GM12878 (cell line): ENCODE measurements at regions not wholly inside any gene's neighbourhood (a gene's known extent, or its start where the extent isn't known, plus 50 kb on each side); places are given as distances from the start of the nearest gene placed in this dataset.

Experiments used
- ATAC-seq: fragments of 200-7000 bp; cut with Tn5 transposase; 3 replicates; pipeline ENCODE4 v1.9.1; 2020; ENCODE audit warnings: mild to moderate bottlenecking, moderate library complexity
- BruUV-seq: library from RNA; stranded (reverse); fragments of 400-500 nt; replicated peaks from 2 replicates; lab custom pipeline; 2021; lab: Mats Ljungman, UMichigan
- CTCF ChIA-PET: fragments of 300-600 bp; sonication (Branson Sonifier 250); formaldehyde crosslinking; extraction: SDS; loops from one replicate; lab custom pipeline; 2021; ENCODE audit warnings: inconsistent platforms; lab: Yijun Ruan, JAX
- POLR2A ChIA-PET: fragments of 350-600 bp; formaldehyde crosslinking; extraction: SDS; loops from one replicate; lab custom pipeline; 2021; ENCODE audit warnings: inconsistent platforms; lab: Charles Lee
- RAD21 ChIA-PET: fragments of 300-600 bp; sonication (Branson Sonifier 250); formaldehyde crosslinking; loops from one replicate; lab custom pipeline; 2023; ENCODE audit warnings: antibody characterized with exemption; ENCODE audit not compliant: unreplicated experiment; lab: Charles Lee
- SMC1A ChIA-PET: fragments of 300-600 bp; sonication (Branson Sonifier 250); formaldehyde crosslinking; loops from one replicate; lab custom pipeline; 2023; ENCODE audit not compliant: unreplicated experiment, uncharacterized antibody; lab: Charles Lee
- DNase-seq: peaks from one replicate; pipeline ENCODE4 v3.0.0-alpha.2; 2011; ENCODE audit warnings: low read depth, low spot score
- FAIRE-seq: peaks from 3 replicates; lab custom pipeline; 2011; peaks lifted over from hg19 to GRCh38; lab: Jason Lieb, UNC
- H2AFZ ChIP-seq: 2 replicates; pipeline ENCODE4 v1.6.0; 2011; ENCODE audit warnings: low read depth, low read length, control low read depth; ENCODE audit not compliant: control insufficient read depth
- H3K27ac ChIP-seq: 2 replicates; pipeline ENCODE4 v1.5.1; 2011; ENCODE audit warnings: control low read depth; ENCODE audit not compliant: control insufficient read depth, insufficient read depth
- H3K27me3 ChIP-seq, 2 experiments: replicated peaks in 1 of 2; 2 replicates each; pipeline versions ENCODE4 v1.6.0 to v1.6.1; 2011; ENCODE audit warnings: low read length in 1 of 2; ENCODE audit not compliant: control insufficient read depth in 2 of 2, insufficient read depth in 2 of 2
- H3K36me3 ChIP-seq, 2 experiments: 2 replicates each; pipeline ENCODE4 v1.5.1; 2011; ENCODE audit warnings: low read length in 1 of 2; ENCODE audit not compliant: control insufficient read depth in 2 of 2, insufficient read depth in 2 of 2
- H3K4me1 ChIP-seq: 2 replicates; pipeline ENCODE4 v1.6.1; 2011; ENCODE audit warnings: mild to moderate bottlenecking, low read length, moderate library complexity, mixed read lengths; ENCODE audit not compliant: control insufficient read depth, insufficient read depth
- H3K4me2 ChIP-seq: 2 replicates; pipeline ENCODE4 v1.6.0; 2011; ENCODE audit warnings: control low read depth; ENCODE audit not compliant: control insufficient read depth, insufficient read depth
- H3K4me3 ChIP-seq: fragments of 200-600 bp; sonication (generic); 2 replicates; pipeline ENCODE4 v1.5.1; 2016
- H3K79me2 ChIP-seq: 2 replicates; pipeline ENCODE4 v1.6.0; 2011; ENCODE audit warnings: low read length; ENCODE audit not compliant: control insufficient read depth, insufficient read depth
- H3K9ac ChIP-seq: 2 replicates; pipeline ENCODE4 v1.8.0; 2011; ENCODE audit warnings: low read length, control low read depth, mixed read lengths; ENCODE audit not compliant: control insufficient read depth, insufficient read depth
- H3K9me3 ChIP-seq: replicated peaks from 3 replicates; pipeline ENCODE4 v1.5.1; 2011; ENCODE audit warnings: mild to moderate bottlenecking, low read length; ENCODE audit not compliant: control insufficient read depth, insufficient read depth
- H4K20me1 ChIP-seq: 2 replicates; pipeline ENCODE4 v1.6.0; 2011; ENCODE audit not compliant: control insufficient read depth, insufficient read depth
- EP300 ChIP-seq, 2 experiments: fragments of 150-350 bp in 1 of 2; IDR thresholded peaks; 2 replicates each; pipeline ENCODE4 v1.6.1; 2011 to 2012; ENCODE audit warnings: low read depth in 2 of 2, low read length in 2 of 2, borderline replicate concordance in 1 of 2, improper control_type of control experiment in 1 of 2, inconsistent platforms in 1 of 2; ENCODE audit not compliant: control insufficient read depth in 1 of 2
- MTA2 ChIP-seq: fragments of 450-650 bp; IDR thresholded peaks from 2 replicates; pipeline ENCODE4 v1.6.1; 2016; ENCODE audit warnings: low read depth, mild to moderate bottlenecking, moderate library complexity
- NKRF ChIP-seq: fragments of 450-650 bp; conservative IDR thresholded peaks from 2 replicates; pipeline ENCODE4 v1.6.1; 2017; ENCODE audit warnings: mild to moderate bottlenecking, moderate library complexity
- PAX5 ChIP-seq: IDR thresholded peaks from 2 replicates; pipeline ENCODE4 v1.6.1; 2011; ENCODE audit warnings: low read depth, low read length, borderline replicate concordance
- SIN3A ChIP-seq: IDR thresholded peaks from 2 replicates; pipeline ENCODE4 v1.6.1; 2012; ENCODE audit warnings: low read depth, low read length, improper control_type of control experiment
- TCF7 ChIP-seq: IDR thresholded peaks from 2 replicates; pipeline ENCODE4 v1.6.1; 2014; ENCODE audit warnings: antibody characterized with exemption, borderline replicate concordance
- ZBED1 ChIP-seq: IDR thresholded peaks from 2 replicates; pipeline ENCODE4 v1.6.1; 2016; ENCODE audit warnings: borderline replicate concordance
- WGBS: methylation state at CpG from one replicate; pipeline ENCODE4 v1.1.6; 2016; ENCODE audit warnings: low lambda C conversion rate; ENCODE audit not compliant: insufficient replicate concordance, insufficient coverage; ENCODE audit errors: missing lambda C conversion rate; 5-methylcytosine and 5-hydroxymethylcytosine counted together
- in situ Hi-C: fragments of 300-500 bp; cut with MboI; formaldehyde crosslinking; loops from 9 replicates; pipeline ENCODE4 v1.14.3; 2018; ENCODE audit warnings: mixed read lengths
- intact Hi-C: fragments of 100-400 bp; cut with micrococcal nuclease; formaldehyde crosslinking; loops from one replicate; pipeline ENCODE4 v1.14.2; 2022; ENCODE audit not compliant: unreplicated experiment

- H3K4me2 ChIP-seq: no peak overlapping the region
- TF ChIP-seq NKRF (no peak), SIN3A (no peak), PAX5 (no peak), MTA2 (no peak), EP300 (IDR thresholded peaks at IDR 0.05; ENCODE audit: borderline replicate concordance in 1 of 2, control insufficient read depth in 1 of 2, low read depth in 2 of 2, low read length in 2 of 2) (no peak), ZBED1 (no peak), TCF7 (no peak)
- intact Hi-C loops (no loop called here), in situ Hi-C loops (no loop called here)
- H3K4me1 ChIP-seq: no peaks in the 10 kb centered on the region
- POLR2A ChIA-PET: interaction anchor here (1.1 kb wide), 1 partner anchor 9 kb away, joined by 3 read pairs; no protein-coding TSS in a partner anchor
- RAD21 ChIA-PET: no interaction called here
- no peak overlapping the region for H2AFZ ChIP-seq
- H4K20me1 ChIP-seq: no peaks in the 10 kb centered on the region
- no peaks in the 10 kb centered on the region for H3K36me3 ChIP-seq
- H3K27me3 ChIP-seq: no peaks in the 10 kb centered on the region
- SMC1A ChIA-PET: no interaction called here
- no peak overlapping the region for H3K27ac ChIP-seq
- 27% methylated on average over 6 of the region's 6 CpGs for WGBS
- H3K4me3 ChIP-seq: no peak overlapping the region
- CTCF ChIA-PET: no interaction called here
- no peak overlapping the region for H3K9ac ChIP-seq
- ATAC-seq (no peak), FAIRE-seq (no peak), DNase-seq (no peak)
- no peaks in the 10 kb centered on the region for H3K9me3 ChIP-seq
- no TSS peak for BruUV-seq
- H3K79me2 ChIP-seq: no peaks in the 10 kb centered on the region
Measured at GRCh38 chr16:65657071-65657494, 535.2 kb upstream of the CDH11 start.
